AG04450 (cell line): ENCODE measurements at regions not wholly inside any gene's neighbourhood (a gene's known extent, or its start where the extent isn't known, plus 50 kb on each side); places are given as distances from the start of the nearest gene placed in this dataset.

Source experiments
- CTCF ChIA-PET: fragments of 300-600, 350-600 bp; formaldehyde crosslinking; extraction: SDS; loops from one replicate; lab custom pipeline; 2022; ENCODE audit warnings: antibody characterized with exemption, inconsistent platforms; lab: Charles Lee
- POLR2A ChIA-PET: fragments of 350-600 bp; formaldehyde crosslinking; extraction: SDS; loops from one replicate; lab custom pipeline; 2021; ENCODE audit warnings: antibody characterized with exemption, inconsistent platforms; lab: Yijun Ruan, JAX
- DNase-seq: peaks from one replicate; pipeline ENCODE4 v3.0.0-alpha.2; 2011; ENCODE audit warnings: low read depth, low spot score
- H3K27ac ChIP-seq: one replicate; pipeline ENCODE4 v1.5.1; 2012; ENCODE audit warnings: low read depth, low read length, control low read depth
- H3K27me3 ChIP-seq: one replicate; pipeline ENCODE4 v1.6.0; 2012; ENCODE audit warnings: low read length; ENCODE audit not compliant: control insufficient read depth, insufficient read depth
- H3K4me3 ChIP-seq: 2 replicates; pipeline ENCODE4 v1.5.1; 2011; ENCODE audit warnings: mild to moderate bottlenecking, low read depth, low read length, control low read depth
- H3K9me3 ChIP-seq: 2 replicates; pipeline ENCODE4 v1.5.1; 2012; ENCODE audit warnings: low read length; ENCODE audit not compliant: control insufficient read depth, insufficient read depth
- TF ChIP-seq, protein P1 (sequence below): IDR thresholded peaks from 2 replicates; pipeline ENCODE4 v1.5.1; 2011; ENCODE audit warnings: low read depth, low read length, control low read depth, inconsistent platforms

DNA sequence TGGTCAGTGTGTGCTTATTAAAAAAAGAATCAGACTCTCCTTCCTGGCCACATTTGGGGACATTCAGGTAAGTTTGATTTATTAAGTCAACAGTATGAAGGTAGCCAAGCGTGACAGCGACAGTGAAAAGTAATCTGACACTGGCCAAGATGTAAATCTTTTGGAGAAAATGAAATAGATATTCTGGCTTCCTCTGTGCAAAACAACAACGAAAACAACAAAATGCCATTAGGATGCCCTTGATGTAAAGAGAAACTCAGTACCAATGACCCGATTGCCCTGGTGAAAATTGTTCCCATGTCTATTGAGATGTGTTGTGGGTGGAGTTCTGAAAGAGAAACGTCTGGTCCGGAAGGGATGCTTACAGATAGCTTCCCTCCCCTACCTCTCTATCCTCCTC, 267.8 kb downstream of the MAT2B start:
- DNase-seq = no peak
- ChIA-PET POLR2A (no interaction called here), CTCF (no interaction called here)
- TF ChIP-seq, protein P1, sequence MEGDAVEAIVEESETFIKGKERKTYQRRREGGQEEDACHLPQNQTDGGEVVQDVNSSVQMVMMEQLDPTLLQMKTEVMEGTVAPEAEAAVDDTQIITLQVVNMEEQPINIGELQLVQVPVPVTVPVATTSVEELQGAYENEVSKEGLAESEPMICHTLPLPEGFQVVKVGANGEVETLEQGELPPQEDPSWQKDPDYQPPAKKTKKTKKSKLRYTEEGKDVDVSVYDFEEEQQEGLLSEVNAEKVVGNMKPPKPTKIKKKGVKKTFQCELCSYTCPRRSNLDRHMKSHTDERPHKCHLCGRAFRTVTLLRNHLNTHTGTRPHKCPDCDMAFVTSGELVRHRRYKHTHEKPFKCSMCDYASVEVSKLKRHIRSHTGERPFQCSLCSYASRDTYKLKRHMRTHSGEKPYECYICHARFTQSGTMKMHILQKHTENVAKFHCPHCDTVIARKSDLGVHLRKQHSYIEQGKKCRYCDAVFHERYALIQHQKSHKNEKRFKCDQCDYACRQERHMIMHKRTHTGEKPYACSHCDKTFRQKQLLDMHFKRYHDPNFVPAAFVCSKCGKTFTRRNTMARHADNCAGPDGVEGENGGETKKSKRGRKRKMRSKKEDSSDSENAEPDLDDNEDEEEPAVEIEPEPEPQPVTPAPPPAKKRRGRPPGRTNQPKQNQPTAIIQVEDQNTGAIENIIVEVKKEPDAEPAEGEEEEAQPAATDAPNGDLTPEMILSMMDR = no peak
- Histone ChIP-seq H3K27me3 (no peaks in the 10 kb centered on the region), H3K4me3 (no peak overlapping the region), H3K27ac (no peak overlapping the region), H3K9me3 (no peaks in the 10 kb centered on the region)

GRCh38 chr5:163789870-163790269, 284.5 kb downstream of the MAT2B start:
- DNase-seq = no peak
- no peak overlapping the region for H3K4me3 ChIP-seq

GRCh38 chr5:163790497-163790896, 285.1 kb downstream of the MAT2B start:
- ChIA-PET CTCF (no interaction called here), POLR2A (no interaction called here)
- Histone ChIP-seq H3K9me3 (no peaks in the 10 kb centered on the region), H3K27me3 (no peaks in the 10 kb centered on the region), H3K4me3 (no peak overlapping the region), H3K27ac (no peak overlapping the region)
- TF ChIP-seq, protein P1 = no peak
- DNase-seq = no peak

More at GRCh38 chr5:163789870-163790269, 284.5 kb downstream of the MAT2B start:
- H3K27me3 ChIP-seq = no peaks in the 10 kb centered on the region
- H3K27ac ChIP-seq = no peak overlapping the region
- H3K9me3 ChIP-seq = no peaks in the 10 kb centered on the region
- ChIA-PET POLR2A (no interaction called here), CTCF (no interaction called here)
- TF ChIP-seq, protein P1 = no peak

GRCh38 chr5:163794993-163795392, 289.6 kb downstream of the MAT2B start:
- no peaks in the 10 kb centered on the region for H3K27me3 ChIP-seq
- H3K4me3 ChIP-seq = no peak overlapping the region
- DNase-seq = no peak
- H3K9me3 ChIP-seq = no peaks in the 10 kb centered on the region
- ChIA-PET POLR2A (no interaction called here), CTCF (no interaction called here)
- H3K27ac ChIP-seq = no peak overlapping the region
- TF ChIP-seq, protein P1 = no peak

DNA sequence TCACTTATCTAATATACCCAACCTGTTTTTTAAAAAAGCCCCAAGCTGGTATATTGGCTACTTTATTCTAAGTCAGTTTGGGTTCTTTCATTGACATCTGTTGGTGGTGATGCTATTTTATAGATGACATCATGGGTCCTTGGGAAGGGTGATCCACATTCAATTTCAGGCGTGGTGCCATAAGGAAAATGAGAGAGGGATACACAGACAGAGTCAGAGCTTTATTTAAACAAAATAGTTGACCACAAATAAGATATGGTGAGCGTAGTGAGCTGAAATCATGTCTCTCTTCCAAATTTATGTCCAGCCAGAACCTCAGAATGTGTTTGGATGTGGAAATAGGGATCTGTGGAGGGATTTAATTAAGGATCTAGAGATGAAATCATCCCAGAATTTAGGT, 302.4 kb downstream of the MAT2B start:
- Histone ChIP-seq H3K27me3 (no peaks in the 10 kb centered on the region), H3K27ac (no peak overlapping the region), H3K4me3 (no peak overlapping the region), H3K9me3 (no peaks in the 10 kb centered on the region)
- POLR2A ChIA-PET = no interaction called here
- CTCF ChIA-PET = interaction anchor here (1.0 kb wide), 1 partner anchor 205 kb away, joined by 3 read pairs; no protein-coding TSS in a partner anchor
- DNase-seq = peak; percentile 16
- TF ChIP-seq, protein P1 = no peak
